AG09319 (cell line): ENCODE measurements at regions not wholly inside any gene's neighbourhood (a gene's known extent, or its start where the extent isn't known, plus 50 kb on each side); places are given as distances from the start of the nearest gene placed in this dataset.
A peak's percentile ranks its signal among the peaks of the same experiment; 100 is the strongest.

Experiments
- DNase-seq: peaks from one replicate; pipeline ENCODE4 v3.0.0-alpha.2; 2010; ENCODE audit warnings: low read depth; ENCODE audit errors: extremely low read depth
- TF ChIP-seq, protein P1 (sequence below): IDR thresholded peaks from 2 replicates; pipeline ENCODE4 v1.5.1; 2011; ENCODE audit warnings: low read depth, mild to moderate bottlenecking, inconsistent platforms, low read length, moderate library complexity

DNA sequence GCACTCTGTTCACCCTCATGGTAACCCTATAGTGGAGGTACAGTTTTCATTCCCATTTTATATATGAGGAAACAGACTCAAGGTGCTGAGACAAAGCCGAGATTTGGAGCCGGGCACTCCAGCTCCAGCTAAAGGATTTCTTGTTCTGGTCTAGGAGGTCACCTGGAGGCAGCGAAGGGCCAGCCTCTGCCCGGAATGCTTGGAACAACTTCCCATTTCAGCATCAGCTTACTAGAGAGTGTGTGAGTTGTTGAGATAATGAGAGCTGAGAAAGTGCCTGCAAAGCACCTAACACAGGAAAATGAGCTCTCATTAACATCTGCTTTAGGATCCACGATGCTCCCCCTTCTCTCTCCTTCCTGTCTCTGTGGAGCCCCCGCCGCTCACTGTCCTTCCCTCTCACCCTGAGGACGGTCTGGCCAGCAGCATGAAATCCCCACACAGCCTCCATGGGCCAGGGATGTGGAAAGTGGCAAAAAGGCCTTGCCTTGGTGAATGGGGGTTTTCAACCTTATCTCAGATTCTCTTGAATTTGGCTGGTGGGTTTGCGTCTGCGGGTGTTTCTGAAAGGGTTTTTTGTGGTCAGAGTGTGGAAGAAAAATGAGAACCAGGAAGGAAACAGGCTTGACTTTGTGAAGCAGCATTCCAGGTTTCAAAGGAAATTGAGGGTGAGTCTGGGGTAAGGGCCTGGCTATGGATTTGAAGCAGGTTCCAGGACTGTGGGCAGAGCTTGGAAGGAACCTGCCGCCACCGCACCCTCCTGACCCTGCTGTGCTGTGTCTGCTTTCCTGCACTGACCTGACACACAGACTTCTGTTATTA, 178.7 kb downstream of the FOXL1 start:
- DNase-seq: no peak
- TF ChIP-seq, protein P1, sequence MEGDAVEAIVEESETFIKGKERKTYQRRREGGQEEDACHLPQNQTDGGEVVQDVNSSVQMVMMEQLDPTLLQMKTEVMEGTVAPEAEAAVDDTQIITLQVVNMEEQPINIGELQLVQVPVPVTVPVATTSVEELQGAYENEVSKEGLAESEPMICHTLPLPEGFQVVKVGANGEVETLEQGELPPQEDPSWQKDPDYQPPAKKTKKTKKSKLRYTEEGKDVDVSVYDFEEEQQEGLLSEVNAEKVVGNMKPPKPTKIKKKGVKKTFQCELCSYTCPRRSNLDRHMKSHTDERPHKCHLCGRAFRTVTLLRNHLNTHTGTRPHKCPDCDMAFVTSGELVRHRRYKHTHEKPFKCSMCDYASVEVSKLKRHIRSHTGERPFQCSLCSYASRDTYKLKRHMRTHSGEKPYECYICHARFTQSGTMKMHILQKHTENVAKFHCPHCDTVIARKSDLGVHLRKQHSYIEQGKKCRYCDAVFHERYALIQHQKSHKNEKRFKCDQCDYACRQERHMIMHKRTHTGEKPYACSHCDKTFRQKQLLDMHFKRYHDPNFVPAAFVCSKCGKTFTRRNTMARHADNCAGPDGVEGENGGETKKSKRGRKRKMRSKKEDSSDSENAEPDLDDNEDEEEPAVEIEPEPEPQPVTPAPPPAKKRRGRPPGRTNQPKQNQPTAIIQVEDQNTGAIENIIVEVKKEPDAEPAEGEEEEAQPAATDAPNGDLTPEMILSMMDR: no peak

DNA sequence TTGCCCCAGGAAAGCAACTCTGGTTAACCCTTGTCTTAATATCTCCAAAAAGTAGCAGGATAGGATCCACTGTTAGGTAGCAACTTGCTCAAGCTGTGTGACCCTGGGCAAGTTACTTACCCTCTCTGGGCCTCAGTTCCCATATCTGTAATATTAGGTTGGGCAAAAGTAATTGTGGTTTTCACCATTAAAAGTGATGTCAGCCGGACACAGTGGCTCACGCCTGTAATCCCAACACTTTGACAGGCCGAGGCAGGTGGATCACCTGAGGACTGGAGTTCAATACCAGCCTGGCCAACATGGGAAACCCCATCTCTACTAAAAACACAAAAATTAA, 179.3 kb downstream of the FOXL1 start:
- TF ChIP-seq, protein P1: no peak

DNA sequence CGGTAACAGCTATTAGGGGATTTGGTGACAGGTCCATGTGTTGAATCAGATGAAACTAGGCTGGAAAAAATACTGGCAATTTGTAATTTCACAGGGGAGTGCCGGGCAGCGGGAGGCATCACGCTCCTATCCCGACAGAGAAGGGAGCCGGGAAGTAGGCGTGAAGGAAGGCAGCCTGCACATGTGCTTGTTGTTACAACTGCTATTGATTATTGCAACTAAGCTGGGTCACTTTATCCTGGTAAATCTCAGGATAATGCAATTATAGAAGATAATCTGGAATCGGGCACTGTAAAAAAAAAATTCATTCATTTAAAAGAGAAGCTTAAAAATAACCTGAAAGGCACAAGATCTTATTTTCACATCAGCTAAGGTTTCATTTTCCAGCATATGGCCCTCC, 180.6 kb downstream of the FOXL1 start:
- DNase-seq: no peak
- TF ChIP-seq, protein P1: no peak

More for the DNA sequence above, 179.3 kb downstream of the FOXL1 start:
- no peak for DNase-seq

DNA sequence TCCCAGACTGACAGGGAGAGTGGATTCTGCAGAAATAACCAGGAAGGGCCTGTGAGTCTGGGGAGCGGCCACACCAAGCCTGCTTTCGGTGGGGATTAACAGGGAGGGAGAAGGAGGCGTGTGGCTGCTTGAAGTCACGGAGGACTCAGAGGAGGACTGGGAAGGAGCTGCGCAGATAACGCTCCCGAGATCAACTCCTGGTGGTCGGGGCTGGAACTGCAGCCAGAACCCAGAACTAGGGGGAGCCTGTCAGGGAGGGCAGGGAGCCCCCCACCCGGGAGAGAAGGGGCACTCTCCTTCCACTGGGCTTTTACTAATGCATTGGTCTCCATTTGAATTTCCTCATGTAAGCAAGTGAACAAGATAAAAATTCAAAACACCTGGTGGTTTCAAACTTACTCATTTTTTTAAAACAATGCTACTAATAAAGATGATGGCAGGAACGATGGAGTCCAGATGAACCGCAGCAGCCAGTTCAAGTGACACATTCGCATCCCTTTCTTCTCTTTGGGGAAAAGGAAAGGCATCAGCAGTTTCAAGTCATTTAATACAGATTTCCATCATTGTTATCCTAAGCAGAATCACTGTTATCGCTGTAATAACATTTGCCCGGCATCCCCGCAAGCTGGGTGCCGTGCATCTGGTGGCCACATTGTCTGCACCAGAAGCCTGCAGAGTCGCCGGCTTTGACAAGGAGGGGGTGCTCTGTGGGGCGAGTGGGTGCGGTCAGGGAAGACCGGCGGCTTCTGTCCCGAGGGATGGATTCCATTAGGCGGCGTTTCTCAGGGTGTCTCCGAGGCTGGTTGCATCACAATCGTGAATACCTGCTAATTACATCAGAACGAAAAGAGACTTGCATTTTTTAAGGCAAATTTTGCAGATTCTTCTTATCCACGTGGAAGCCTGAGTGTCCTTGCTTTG, 183.0 kb downstream of the FOXL1 start:
- TF ChIP-seq, protein P1: peak; percentile 92
- DNase-seq: no peak

DNA sequence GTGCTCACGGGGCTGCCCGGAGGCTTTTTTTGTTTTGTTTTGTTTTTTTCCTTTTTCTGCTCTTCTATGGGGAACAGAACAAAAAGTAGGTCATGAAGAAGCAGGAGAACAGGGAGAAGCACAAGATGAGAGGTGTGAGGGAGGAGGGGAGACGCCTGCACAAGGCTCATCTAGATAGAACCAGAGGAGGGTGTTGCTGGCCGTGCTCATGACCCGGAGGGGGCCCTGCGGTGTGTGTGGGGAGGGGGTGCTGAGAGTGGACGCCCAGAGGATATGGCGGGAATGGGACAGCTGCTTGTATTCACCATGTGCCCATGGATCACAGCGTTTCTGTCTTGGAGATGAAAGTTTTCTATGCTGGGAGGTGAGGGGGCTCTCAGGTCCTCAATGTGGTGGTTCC, 183.7 kb downstream of the FOXL1 start:
- DNase-seq: no peak
- TF ChIP-seq, protein P1: no peak

DNA sequence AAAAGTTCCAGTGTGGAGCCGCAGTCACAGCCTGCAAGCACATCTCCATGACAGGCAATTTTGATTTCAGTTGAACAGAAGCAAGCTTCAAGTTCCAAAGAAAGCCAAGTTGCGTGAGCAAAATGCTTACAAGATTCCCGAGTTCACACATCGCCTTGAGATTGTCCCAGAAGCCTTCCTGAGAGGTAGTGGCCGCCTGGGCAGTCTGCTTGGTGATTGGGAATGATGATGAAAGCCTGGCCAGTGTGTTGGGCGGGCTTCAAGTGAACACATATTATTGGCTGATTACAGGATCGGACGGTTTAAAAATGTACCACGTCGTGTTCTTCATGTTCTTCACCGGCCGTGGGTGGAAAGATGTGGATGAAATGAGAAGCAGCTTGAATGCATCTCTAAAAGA, 185.5 kb downstream of the FOXL1 start:
- TF ChIP-seq, protein P1: no peak

DNA sequence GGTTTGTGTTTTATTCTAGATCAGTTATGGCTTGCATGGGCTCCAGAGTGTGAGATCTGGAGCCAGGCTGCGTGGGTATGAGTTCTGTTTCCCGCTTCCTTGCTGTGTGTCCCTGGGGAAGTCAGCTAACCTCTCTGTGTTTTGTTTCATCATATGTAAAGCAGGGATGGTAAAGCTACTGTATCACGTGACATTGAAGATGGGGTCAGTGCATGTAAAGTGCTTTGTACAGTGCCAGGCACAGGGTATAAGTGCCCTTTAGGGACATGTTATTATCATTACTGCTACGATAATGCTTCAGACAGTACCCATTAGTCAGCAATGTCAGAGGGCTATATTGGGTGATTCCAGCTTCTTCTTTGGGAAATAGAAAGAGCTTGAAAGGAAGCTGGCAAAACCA, 186.2 kb downstream of the FOXL1 start:
- DNase-seq: no peak
- TF ChIP-seq, protein P1: no peak

More for the DNA sequence above, 185.5 kb downstream of the FOXL1 start:
- no peak for DNase-seq
